C4-2B (cell line): ENCODE measurements at regions not wholly inside any gene's neighbourhood (a gene's known extent, or its start where the extent isn't known, plus 50 kb on each side); places are given as distances from the start of the nearest gene placed in this dataset.

Experiments used
- H3K27ac ChIP-seq: fragments of 450-650 bp; 2 replicates; pipeline ENCODE4 v1.5.1; 2017
- CTCF ChIP-seq: fragments of 450-650 bp; conservative IDR thresholded peaks from 2 replicates; pipeline ENCODE4 v1.5.1; 2017; ENCODE audit warnings: mild to moderate bottlenecking
- ZFX ChIP-seq: fragments of 450-650 bp; IDR thresholded peaks from 2 replicates; pipeline ENCODE4 v1.6.1; 2017

- TF ChIP-seq CTCF = no peak
- TF ChIP-seq ZFX = no peak
- H3K27ac ChIP-seq = no peak overlapping the region
Observed at GRCh38 chr6:106804346-106805335, 169.9 kb downstream of the CD24 start.

- TF ChIP-seq ZFX (no peak), CTCF (no peak)
- no peak overlapping the region for H3K27ac ChIP-seq
Observed at GRCh38 chr6:106803188-106803587, 171.3 kb downstream of the CD24 start.

- H3K27ac ChIP-seq = no peak overlapping the region
- no peak for TF ChIP-seq CTCF
- TF ChIP-seq ZFX = no peak
Observed at GRCh38 chr6:106802139-106802538, 172.4 kb downstream of the CD24 start.

- no peak overlapping the region for H3K27ac ChIP-seq
- TF ChIP-seq ZFX (no peak), CTCF (no peak)
Observed at GRCh38 chr6:106801256-106801655, 171.9 kb downstream of the QRSL1 start.

- no peak overlapping the region for H3K27ac ChIP-seq
- TF ChIP-seq ZFX = no peak
- TF ChIP-seq CTCF = no peak
Observed at GRCh38 chr6:106800379-106800778, 171.0 kb downstream of the QRSL1 start.

- TF ChIP-seq ZFX (no peak), CTCF (no peak)
- H3K27ac ChIP-seq = no peak overlapping the region
Observed at GRCh38 chr6:106799031-106799894, 169.9 kb downstream of the QRSL1 start.

GRCh38 chr6:106797186-106797585 is 167.8 kb downstream of the QRSL1 start:
- no peak overlapping the region for H3K27ac ChIP-seq
- TF ChIP-seq CTCF (no peak), ZFX (no peak)
